Fibroblast of skin of abdomen (primary cell): ENCODE measurements at regions not wholly inside any gene's neighbourhood (a gene's known extent, or its start where the extent isn't known, plus 50 kb on each side); places are given as distances from the start of the nearest gene placed in this dataset.
"Not testable (repeated sequence)": the region's sequence is repeated elsewhere in the genome, so short reads cannot be mapped to it uniquely, and the experiment has no call there.

Source experiments
- DNase-seq: peaks from one replicate; pipeline ENCODE4 v3.0.0-alpha.2; 2013

DNA sequence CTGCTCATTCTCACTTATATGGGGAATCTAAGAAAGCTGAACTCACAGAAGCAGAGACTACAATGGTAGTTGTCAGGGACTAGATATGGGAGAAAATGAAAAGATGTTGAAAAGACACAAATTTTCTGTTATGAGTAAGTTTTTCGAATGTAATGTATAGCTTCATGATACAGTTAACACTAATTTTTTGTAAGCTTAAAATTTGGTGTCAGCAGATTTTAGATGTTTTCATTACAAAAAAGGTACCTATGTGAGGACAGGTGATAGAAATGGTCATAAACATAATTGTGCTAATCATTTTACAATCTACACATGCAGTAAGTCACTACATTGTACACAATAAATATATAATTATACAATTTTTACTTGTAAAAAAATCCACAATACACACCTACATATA lies 286.6 kb downstream of the ZNF33B start:
- DNase-seq, result no peak

DNA sequence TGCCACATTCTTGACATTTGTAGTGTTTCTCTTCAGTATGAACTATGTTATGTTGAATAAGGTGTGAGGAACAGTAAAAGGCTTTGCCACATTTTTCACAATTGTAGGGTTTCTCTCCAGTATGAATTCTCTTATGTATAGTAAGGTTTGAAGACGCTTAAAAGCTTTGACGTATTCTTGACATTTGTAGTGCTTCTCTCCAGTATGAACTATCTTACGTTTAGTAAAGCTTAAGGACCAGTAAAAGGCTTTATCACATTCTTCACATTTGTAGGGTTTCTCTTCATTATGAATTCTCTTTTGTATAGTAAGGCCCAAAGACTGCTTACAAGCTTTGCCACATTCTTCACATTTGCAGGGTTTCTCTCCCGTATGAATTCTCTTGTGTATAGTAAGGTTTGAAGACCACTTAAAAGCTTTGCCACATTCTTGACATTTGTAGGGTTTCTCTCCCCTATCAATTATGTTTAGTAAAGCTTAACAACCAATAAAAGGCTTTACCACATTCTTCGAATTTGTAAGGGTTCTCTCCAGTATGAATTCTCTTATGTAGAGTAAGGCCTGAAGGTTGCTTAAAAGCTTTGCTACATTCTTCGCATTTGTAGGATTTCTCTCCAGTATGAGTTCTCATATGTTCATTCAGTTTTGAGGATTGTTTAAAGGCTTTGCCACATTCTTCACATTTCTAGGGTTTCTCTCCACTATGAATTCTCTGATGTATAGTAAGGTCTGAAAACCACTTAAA lies 301.6 kb downstream of the ZNF33B start:
- not testable (repeated sequence) for DNase-seq

DNA sequence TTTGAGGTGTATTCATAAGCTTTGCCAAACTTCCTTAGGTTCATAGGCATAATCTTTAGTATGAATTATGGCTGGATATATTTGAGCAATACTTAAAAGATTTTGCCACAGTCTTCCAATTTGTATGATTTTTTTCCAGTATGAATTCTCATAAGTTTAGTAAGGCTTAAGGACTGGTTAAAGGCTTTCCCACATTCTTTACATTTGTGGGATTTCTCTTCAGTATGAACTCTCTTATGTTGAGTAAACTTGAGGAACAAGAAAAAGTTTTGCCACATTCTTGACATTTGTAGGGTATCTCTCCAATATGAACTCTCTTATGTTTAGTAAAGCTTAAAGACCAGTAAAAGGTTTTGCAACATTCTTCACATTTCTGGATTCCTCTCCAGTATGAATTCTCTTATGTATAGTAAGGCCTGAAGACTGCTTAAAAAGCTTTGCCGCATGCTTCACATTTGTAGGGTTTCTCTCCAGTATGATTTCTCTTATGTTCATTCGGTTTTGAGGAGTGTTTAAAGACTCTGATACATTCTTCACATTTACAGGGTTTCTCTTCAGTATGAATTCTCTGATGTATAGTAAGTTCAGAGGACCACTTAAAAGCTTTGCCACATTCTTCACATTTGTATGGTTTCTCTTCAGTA lies 302.6 kb downstream of the ZNF33B start:
- not testable (repeated sequence) for DNase-seq

DNA sequence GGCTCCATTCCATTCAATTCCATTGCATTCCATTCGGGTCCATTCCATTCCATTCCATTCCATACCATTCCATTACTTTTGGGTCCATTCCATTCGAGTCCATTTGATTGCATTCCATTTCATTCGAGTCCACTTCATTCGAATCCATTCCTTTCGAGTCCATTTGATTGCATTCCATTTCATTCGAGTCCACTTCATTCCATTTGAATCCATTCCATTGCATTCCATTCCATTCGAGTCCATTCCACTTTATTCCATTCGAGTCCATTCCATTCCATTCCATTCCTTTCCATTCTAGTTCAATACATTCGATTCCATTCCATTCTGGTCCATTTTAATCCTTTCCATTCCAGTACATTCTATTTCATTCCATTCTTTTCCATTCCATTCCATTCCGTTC lies 334.0 kb downstream of the ZNF33B start:
- no peak for DNase-seq

DNA sequence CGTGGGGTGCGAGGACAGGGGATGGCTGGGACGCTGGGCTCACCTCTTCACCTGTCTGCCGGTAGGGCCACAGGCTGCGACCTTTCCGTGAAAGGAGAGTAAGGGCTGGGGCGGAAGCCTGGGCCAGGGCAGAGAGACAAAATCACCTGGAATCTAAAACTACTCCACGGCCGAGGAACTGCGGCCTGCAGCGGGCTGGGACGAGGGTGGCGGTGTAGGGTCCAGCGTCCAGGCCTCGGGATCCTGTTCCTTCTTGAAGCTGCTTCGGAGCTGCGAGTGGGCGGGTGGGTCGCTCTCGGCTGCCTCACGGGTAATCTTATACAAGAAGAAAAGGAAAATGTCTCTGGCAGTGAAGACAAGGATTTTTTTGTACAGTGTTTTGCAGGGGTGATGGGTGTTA lies 356.5 kb downstream of the ZNF33B start:
- DNase-seq, result not testable (repeated sequence)

DNA sequence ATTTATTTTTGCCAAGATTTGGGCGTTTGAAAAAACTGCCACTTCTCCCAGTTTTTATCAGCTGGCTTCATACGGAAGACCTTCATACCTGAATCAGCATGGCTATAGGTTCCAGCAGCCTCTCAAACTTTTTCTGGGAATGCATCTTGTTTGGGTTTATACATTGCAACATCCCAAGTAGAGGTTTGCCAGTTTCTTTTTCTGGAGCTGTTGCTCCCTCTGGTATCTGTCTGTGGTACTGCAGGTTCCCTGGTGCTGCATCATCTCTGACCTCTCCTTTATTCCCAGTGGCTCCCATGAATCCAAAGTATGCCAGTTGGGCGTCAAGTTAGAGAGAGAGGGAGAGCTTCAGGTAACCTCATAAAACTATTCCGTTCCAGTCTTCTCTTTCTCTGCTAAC lies 368.6 kb downstream of the ZNF33B start:
- DNase-seq, result not testable (repeated sequence)

DNA sequence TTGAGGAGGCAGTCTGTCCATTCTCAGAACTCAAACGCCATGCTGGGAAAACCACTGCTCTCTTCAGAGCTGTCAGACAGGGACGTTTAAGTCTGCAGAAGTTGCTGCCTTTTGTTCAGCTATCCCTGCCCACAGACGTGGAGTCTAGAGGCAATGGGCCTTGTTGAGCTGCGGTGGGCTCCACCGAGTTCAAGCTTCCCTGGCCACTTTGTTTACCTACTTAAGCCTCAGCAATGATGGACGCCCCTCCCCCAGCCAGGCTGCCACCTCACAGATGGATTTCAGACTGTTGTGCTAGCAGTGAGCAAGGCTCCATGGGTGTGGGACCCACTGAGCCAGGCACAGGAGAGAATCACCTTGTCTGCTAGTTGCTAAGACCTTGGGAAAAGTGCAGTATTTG lies 375.1 kb downstream of the ZNF33B start:
- not testable (repeated sequence) for DNase-seq

DNA sequence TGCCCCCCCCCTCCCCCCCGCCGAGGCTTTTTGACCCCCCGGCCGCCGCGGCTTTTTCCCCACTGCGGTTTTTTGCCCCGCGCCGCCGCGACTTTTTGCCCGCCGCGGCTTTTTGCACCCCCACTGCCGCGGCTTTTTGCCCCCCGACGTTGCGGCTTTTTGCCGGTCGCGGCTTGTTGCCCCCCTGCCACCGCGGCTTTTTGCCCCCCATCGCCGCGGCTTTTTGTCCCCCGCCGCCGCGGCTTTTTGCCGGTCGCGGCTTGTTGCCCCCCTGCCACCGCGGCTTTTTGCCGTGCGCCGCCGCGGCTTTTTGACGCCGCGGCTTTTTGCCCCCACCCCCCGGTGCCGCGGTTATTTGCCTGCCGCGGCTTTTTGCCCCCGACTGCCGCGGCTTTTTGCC lies 395.4 kb downstream of the ZNF33B start:
- not testable (repeated sequence) for DNase-seq

DNA sequence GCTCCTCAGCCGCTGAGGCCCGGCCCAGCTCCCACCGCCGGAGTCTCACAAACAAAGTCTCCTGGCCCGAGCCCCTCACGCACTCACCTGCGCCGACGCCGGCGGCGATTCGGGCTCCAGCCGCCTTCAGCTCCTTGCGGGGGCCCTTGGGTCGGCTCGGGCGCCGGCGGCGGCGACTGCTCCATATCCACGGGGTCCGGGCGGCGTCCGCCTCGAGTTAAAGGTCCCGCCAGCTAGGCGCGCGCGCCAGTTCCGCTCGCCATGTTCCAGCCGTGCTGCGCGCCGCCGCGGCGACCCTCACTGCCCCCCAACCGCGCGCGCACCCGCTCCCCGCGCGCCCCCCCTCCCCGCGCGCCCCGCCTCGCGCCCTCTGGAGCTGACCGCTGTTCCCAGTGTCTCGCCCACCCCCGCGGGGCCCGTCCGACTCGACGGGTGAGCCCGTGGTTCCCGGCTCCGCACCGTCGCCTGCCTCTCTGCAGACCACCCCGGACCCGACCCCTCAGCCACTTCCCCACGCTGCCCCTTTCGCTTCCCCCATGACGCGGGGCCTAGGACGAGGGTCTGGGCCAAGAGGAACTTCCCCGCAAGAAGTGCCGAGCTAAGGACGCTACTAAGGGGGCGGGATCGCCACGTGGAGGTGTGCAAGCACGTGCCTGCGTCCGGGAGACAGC lies 396.1 kb downstream of the ZNF33B start:
- DNase-seq, result no peak

DNA sequence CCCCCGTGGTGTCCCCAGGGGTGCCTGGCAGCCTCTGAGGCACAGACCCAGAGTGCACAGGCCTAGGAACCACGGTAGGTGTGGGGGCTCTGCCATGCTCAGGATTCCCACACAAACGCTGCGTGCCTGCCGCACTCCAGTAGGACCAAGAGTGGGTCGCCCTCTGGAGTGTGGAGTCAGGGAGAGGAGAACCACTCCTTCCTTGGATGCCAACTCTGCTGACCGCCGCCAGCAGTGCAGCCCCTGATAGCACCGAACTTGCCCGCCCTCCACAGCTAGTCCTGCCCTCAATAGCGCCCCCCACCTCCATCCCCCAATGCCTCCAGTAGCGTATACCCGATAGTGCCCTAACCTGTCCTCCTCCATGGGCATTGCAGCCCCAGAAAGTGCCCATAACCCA lies 402.0 kb downstream of the ZNF33B start:
- not testable (repeated sequence) for DNase-seq

DNA sequence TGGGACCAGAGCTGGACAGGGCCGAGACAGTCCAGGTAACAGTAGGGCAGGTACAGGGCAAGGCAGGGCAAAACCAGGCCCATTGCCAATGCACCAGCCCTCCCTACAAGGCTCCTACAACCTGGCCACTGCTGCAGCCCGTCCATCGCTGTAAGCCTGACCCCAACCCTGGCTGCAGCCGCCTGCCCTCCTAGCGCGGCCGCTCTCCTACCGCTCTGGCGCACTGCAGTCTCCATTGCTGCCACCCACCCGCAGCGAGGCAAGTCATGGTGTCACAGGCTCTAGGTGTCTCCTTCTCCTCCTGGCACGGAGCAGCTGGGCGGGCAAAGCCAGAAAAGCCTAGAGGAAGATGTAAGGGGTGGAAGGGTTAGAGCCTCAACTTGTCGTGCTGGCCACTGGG lies 402.6 kb downstream of the ZNF33B start:
- DNase-seq, result not testable (repeated sequence)

DNA sequence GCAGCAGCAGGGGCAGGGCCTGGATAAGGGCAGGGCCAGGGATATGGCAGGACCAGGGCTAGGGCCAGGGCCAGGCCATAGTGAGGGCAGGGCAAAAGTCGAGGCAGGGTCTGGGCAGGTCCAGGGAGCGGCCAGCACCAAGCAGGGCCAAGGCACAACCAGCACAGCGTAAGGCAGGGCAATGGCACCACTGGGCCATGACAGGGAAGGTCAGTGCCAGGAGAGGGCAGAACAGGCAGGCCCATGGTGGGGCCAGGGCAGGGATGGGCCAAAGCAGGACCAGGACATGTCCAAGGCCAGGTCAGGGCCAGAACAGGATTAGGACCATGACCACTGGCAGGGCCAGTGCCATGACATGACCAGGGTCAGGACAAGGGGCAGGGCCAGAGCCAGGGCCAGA lies 403.1 kb downstream of the ZNF33B start:
- DNase-seq, result not testable (repeated sequence)

DNA sequence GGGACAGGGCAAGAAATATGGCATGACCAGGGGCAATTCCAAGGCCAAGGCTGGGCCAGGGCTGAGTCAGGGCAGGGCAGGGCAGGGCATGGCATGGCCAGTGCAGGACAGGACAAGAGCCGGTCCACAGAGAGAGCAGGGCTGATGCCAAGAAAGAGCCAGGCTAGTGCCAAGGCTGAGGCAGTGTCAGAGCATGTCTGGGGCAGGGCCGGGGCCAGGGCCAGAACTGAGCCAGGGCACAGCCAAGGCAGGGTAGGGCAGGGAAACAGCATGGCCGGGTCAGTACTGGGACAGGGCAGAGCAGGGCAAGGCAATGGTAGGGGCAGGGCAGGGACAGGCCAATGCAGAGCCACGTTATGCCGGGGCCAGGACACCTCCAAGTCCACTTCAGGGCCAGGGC lies 403.9 kb downstream of the ZNF33B start:
- not testable (repeated sequence) for DNase-seq

DNA sequence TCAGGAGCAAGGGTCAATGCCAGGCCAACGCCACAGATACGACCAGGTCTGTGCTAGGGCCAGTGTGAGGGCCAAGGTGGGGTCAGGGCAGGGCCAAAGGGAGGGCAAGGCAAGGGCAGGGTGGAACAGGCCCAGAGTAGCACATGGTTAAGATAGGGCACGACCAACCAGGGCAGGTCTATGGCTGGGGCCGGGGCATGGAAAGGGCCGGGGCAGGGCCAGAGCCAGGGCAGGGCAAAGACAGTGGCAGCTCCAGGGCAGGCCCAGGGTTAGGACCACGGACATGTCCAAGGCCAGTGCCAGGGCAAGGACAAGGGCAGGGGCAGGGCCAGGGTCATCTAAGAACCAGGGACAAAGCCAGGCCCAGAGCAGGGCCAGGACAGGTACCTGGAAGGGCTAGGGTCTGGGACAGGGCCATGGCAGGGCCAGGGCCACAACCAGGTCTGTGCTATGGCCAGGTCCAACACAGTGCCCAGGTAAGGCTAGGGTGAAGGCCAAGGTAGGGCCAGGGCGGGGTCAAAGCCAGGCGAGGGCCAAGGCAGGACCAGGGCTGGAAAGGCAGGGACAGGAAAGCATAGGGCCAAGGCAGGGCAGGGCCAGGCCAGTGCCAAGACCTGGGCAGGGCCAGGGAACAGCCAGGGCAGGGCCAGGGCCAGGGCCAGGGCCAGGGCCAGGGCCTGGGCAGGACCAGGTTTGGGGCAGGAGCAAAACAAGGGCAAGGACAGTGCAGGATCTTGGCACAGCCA lies 404.7 kb downstream of the ZNF33B start:
- DNase-seq, result not testable (repeated sequence)

DNA sequence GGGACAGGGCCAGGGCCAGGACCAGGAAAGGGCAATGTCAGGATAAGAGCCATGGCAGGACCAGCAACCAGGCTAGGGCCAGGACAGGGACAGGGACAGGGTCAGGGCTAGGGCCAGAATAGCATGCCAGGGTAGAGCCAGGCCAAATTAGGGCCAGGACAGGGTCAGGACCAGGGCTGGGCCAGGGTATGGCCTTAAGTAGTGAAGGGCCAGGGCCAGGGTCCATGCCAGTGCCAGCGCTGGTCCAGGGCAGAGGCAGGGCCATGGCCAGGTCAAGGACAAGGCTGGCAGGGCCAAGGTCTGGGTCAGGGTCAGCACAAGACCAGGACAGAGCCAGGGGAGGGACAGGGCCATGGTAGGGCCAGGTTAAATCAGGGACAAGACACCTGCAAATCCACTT lies 405.4 kb downstream of the ZNF33B start:
- DNase-seq, result not testable (repeated sequence)

DNA sequence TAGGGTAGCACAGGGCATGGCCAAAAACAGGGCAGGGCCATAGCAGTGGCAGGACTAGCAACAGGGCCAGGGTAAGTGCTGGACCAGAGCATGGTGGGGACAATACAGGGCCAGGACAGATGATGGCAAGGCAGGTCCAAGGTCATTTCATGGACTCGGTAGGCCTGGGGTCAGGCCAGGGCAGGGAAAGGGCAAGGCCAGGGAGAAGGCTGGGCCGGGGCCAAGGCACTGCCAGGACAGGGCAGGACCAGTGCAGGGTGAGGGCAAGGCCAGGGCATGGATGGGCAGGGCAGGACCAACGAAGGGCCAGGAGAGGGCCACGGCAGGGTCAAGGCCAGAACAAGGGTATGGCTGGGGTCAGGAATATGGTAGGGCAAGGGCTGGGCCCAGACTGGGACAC lies 407.6 kb downstream of the ZNF33B start:
- DNase-seq, result not testable (repeated sequence)

DNA sequence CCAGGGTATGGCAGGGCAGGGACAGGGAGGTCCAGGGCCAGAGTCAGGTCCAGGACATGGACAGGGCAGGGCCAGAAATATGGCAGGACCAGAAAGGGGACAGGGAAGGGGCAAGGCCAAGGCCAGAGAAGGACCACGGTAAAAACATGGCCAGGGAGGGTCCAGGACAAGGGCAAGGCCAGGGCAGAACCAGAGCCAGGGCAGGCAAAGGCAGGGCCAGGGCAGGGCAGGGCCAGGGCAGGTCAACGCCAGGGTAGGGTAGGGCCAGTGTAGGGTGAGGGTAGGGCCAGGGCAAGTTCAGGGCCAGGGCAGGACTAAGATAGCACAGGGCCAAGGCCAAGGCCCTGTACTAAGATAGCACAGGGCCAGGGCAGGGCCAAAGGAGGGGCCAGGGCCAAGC lies 408.3 kb downstream of the ZNF33B start:
- not testable (repeated sequence) for DNase-seq

DNA sequence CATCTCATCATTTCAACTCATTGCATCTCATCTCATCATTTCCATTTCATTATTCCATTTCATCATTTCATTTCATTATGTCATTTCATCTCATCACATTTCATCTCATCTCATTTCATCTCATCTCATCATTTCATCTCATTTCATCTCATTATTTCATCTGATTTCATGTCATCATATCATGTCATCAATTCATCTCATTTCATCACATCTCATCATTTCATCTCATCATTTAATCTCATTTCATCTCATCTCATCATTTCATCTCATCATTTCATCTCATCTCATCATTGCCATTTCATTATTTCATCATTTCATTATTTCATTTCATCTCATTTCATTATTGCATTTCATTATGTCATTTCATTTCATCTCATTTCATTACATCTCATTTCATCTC lies 410.5 kb downstream of the ZNF33B start:
- not testable (repeated sequence) for DNase-seq

DNA sequence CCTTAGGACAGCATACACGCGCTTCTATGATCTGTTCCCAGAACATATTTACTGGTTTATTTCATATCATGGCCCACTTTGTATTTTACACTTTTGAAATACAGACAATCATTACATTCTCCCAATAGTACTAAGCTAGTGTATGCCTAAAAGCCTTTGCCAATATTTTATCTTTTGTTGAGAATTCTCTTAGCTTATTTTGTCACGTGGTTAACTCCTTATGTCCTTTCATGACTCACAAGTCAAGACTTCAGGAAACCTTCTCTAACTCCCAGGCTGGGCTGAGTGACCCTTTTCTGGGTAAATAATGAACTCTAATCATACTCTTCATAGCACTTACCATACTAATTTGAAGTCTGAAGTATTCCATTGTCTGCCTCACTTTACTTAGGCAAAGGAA lies 444.8 kb downstream of the ZNF33B start:
- DNase-seq, result not testable (repeated sequence)

DNA sequence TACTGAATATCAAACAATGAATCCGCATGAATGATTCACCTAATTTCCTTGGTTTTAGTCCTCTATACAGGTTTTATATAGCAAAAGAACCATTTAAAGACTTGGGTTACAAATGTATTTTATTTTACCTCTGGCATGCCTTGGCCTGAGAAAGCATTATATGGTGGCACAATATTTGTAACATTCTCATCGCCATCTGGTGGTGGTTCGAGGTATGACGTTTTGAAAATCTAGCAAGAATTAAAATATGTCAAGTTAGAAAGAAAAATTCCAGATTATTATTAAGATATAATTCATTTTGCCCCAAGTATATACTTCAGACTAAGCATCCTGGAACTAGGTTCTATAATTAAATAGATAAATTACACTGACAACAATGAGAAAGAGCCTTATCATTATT lies 445.9 kb downstream of the ZNF33B start:
- DNase-seq, result not testable (repeated sequence)

DNA sequence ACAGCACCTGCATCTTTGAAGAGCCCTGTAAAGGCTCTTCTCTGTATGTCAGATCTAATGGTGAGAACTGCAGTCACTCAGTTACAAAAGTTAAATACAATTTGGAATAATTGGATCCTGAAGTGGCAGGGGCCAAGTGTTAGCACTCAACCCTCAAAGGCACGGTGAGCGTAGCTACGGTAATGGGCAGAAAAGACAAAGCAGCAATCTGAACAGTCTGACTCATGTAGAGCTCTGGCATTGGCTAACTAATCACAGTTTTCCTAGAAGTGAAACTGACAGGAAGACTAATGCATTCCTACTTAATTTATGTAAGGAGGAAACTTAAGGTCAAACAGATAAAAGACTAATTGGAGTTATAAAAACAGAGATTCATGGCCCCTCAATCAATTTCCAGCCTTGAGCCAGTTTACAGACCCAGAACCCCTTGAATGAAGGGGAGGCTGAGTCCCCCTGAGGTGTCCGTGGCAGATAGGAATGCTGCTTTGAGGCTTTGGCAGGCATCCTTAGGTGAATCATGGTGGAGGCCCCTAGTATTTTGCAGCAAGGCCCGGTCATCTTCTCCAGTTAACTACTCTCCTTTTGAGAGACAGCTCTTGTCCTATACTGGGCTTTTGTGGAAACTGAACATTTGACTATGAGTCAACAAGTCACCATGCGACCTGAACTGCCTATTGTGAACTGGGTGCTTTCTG lies 450.7 kb downstream of the ZNF33B start:
- not testable (repeated sequence) for DNase-seq
